Femur (tissue), 1 donor: ENCODE measurements at regions not wholly inside any gene's neighbourhood (a gene's known extent, or its start where the extent isn't known, plus 50 kb on each side); places are given as distances from the start of the nearest gene placed in this dataset.

Experiments
- DNase-seq: peaks from one replicate; pipeline ENCODE4 v3.0.0-alpha.2; 2017

GRCh38 chr2:220673151-220673874 is 898.8 kb downstream of the EPHA4 start:
- no peak for DNase-seq

DNA sequence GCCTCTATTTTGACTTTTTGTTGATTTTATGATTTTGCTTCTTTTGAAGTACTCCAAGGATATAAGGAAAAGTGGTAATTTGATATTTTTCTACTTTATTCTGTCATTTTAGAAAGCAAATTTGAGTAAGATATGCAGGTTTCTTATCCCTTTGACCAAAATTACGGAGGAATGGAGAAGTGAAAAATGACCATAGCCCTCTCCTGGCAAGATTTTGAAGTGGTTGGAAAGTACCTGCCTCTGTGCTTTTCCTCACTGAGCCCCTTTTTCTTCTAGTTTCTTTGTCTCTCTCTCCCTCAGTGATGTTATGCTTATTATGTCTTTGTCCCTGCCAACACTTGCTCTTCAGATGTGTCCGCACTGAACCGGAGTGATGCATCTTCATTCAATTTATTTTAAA is 898.1 kb downstream of the EPHA4 start:
- no peak for DNase-seq

- no peak for DNase-seq
These were observed 895.4 kb downstream of the EPHA4 start for GRCh38 chr2:220676695-220677094.

DNA sequence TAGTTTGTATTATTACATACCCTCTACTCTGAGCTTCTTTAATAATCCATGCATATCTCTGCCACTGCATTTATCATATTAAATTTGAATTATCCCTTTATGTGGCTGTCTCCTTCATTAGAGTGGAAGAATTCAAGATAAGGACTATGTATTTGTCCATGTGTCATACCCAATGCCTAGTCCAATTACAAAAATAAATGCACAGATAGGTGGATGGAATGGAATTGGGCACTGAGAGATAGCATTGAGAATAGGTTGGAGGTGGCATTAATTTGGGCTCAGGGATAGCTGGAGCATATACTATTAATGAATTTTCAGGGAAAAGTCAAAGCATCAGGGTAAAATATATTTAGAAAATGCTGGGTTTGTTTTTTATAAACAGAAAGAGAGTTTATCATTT is 893.2 kb downstream of the EPHA4 start:
- no peak for DNase-seq

GRCh38 chr2:220682616-220683015 is 889.5 kb downstream of the EPHA4 start:
- no peak for DNase-seq

DNA sequence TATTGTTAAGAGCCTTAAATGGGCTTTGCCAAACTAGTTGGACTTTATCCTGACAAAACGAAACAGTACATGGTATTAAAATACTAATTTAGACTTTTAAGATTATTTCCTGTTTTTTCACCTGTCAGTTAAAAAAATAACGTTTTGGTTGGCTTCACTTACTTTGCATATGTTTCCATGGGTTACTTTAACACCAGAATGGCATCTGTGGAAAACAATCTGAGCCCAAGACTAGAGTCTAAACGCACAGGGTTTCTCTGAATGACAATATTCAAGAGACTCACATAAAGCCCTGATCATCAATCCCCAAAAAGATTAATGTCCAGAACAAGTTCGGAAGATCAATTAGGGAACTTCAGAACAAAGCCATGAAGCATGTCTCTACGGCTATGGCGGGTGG is 888.0 kb downstream of the EPHA4 start:
- no peak for DNase-seq

DNA sequence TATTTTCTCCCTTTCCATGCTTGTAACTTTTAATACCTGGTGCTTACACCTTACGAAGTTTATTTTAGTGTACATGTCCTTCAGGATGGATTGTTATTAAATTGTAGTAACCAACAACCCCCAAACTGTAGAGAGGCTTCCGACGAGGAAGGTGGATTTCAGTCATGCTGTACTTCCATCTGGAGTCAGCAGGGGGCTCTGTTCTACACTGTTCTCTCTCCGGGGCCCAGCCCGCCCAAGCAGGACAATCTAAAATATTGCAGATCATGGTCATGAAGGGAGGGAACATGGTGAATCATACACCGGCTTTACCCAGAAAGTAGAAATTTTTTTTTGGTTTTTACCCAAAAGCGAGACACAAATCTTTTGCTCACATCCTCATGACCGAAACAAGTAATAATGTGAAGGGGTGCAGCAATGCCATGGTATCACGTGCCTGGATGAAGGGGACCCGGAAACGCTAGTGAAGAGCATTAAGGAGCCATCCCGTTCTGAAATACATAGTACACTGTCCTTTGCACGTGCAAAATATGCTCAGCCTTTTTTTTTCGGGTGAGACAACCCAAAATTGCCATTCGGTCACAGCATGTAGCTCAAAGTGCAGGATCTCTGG is 884.8 kb downstream of the EPHA4 start:
- peak; percentile 76 for DNase-seq

DNA sequence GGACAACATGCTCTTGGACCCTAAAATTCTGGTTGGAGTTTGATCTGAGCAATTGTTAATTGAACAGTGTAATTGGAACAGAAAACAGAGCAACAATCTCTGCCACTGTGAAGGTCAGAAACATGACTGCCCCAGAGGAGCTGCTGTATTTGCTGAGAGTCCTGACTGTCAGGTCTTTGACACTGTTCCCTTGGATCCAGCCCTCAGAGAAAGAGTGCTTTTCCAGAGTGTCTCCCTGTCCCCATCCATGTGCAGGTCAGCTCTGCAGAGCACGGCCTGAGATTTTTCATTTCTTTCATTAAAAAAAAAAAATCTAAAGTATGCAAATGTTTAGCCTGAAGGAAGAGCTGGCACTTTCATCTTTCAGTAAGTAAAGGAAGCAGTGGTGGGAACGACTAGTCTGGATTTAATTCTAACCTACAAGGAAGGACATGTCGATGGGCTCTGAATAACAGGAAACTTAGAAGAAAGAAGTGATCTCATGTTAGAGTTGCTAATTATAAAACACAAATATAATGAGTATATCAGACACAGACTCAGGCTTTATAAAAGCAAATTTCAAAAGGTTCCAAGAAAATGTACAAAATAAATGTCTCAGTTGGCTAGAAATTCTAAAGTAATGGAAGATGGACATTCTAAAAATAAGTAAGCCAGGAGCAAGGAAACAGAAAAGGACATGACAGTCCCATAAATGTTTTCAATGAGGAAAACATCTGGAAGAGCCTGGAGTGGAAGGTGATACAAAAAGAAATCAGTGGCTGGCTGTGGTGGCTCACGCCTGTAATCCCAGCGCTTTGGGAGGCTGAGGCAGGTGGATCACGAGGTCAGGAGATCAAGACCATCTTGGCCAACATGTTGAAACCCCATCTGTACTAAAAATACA is 876.5 kb downstream of the EPHA4 start:
- DNase-seq = no peak

GRCh38 chr2:220696280-220696669 is 875.8 kb downstream of the EPHA4 start:
- no peak for DNase-seq

GRCh38 chr2:220697011-220697410 is 875.1 kb downstream of the EPHA4 start:
- no peak for DNase-seq

DNA sequence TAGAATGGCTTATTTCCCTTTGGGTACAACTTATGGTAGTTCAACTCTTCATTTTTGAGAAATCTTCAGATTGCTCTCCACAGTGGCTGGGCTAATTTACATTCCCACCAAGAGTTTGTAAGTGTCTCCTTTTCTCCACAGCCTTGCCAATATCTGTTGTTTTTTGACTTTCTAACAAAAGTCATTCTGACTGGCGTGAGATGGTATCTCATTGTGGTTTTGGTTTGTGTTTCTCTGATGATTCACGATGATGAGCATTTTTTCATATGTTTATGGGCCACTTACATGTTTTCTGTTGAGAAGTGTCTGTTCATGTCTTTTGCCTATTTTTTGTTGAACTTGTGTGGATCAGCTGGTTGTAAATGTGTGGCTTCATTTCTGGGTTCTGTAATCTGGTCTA is 871.0 kb downstream of the EPHA4 start:
- DNase-seq = no peak

GRCh38 chr2:220703279-220703678 is 868.8 kb downstream of the EPHA4 start:
- DNase-seq = no peak

DNA sequence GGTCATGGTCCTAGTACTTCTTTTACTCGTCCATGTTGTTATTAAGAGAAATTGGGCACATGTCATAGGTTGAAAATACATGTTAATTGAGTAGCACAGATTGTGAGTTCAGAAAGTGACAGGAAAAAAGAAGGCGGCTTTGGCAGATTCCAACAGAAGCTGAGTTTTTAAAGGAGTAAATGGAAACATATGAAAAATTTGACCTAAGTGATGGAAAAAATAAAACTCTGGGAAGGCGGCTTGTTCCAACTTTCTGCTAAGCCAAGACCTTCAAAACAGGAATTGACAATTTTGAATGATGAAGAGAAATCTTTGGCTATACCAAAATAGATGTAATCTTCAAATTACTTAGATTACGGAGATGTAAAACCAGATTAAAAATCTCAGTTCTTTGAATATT is 868.0 kb downstream of the EPHA4 start:
- no peak for DNase-seq

DNA sequence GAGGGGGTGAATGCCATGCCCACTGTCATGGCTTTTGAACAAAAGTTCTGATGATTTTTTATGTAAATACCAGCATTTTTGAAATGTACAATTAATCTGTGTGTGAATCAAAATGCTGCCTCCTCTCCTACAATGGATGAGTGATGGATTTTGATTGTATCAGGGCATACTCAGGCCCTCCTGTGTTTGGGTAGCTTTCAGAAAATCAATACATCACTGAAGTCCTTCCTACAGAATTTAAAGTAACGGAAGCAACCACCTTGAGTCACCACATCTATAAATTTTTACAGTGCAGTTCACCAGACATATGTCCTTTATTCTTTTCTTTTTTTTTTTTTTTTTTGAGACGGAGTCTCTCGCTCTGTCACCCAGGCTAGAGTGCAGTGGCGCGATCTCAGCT is 867.3 kb downstream of the EPHA4 start:
- no peak for DNase-seq

DNA sequence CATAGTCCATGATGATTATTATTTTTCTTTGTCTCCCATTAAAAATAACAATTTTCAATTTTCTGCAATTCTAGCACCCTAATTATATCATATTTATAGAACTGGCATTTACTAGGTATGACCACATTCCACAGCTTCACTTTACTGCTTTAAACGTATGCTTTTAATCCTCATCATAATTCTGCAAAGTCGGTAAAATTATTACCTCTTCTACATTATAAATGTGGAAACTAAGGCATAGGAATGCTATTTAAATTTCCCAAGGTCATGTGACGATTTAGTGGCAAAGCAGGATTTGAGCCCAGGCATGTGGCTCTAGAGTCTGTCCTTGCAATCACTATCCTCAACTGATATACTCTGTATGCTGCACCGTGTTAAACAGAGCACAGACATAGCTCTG is 866.4 kb downstream of the EPHA4 start:
- DNase-seq = no peak

DNA sequence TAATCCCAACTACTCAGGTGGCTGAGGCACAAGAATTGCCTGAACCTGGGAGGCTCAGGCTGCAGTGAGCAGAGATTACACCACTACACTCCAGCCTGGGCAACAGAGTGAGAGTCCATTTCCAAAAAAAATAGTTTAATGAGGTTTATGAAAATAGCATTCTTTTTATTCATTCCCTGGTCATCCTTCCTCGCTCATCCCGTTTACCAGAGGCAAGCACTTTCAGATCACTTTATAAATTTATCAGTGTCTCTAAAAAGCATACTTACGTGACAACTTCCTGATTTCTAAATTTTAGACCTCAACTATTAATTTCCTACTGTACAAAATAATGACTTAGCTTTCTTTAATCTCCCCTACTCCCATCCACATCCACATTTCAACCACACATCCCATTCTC is 864.8 kb downstream of the EPHA4 start:
- DNase-seq = no peak

DNA sequence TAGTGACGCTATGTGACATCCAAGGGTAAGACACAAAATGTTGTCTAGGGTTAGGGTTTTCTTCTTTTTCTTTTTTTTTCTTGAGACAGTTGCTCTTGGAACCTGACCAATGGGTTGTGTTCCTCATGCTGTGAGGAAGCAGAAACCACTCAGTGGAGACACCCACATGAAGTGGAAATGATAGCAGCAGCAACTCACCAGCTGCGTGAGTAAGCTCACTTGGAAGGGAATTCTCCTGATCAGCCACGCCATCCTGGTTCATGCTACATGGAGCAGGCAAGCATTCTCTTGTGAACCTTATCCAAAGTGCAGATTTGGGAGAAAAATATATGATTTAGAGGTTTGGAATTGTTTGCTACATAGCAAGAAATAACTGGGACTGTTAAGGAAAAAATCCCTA is 863.7 kb downstream of the EPHA4 start:
- DNase-seq = no peak

DNA sequence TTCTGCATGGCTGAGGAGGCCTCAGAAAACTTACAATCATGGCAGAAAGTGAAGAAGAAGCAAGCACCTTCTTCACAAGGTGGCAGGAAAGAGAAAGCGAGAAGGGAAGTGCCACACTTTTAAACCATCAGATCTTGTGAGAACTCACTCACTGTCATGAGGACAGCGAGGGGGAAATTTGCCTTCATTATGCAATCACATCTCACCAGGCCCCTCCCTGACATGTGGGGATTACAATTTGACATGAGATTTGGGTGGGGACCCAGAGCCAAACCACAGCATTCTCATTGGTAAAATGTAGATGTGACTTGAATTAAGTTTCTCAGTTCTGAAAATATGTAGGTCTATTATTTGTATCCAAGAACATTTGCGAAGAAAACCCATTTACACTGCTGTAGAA is 854.8 kb downstream of the EPHA4 start:
- no peak for DNase-seq

GRCh38 chr2:220736778-220737177 is 835.3 kb downstream of the EPHA4 start:
- DNase-seq = no peak

GRCh38 chr2:220743203-220743602 is 828.9 kb downstream of the EPHA4 start:
- no peak for DNase-seq

DNA sequence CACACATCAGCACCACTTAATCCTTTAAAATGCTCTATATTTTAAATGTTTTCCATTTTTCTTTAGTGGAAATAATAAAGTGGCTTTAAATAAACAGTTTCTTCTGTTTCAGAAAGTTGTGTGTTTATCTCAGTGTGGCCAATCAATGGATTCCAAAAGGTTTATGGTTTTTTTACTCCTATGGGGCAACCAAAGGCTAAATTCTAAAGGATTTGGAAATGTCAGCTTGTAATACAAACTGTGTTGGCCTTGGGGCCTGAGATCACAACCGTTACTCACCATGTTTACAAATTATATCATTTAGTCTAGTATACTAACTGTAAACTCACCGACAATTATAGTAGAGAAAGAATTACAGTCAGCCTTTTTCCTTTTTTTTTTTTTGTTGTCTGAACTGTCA is 827.2 kb downstream of the EPHA4 start:
- DNase-seq = no peak

GRCh38 chr2:220745682-220746081 is 826.4 kb downstream of the EPHA4 start:
- no peak for DNase-seq

DNA sequence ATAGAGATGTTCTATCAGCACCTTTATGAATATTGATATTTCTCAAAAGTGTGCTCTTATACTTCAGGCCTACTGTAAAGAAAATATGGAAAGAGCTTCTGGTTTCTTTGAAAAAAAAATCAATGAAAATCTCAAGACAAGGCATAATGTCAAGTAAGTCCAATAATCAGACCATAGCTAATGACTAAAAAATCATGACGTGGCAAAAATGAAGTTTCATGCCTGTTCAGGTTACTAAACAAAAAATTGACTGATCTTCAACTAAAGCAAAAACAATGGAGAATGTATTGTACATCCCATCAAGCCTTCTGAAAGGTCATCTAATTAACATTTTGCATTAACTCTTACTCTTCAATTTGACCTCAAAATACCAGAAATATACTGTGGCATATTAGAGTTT is 824.4 kb downstream of the EPHA4 start:
- DNase-seq = no peak

DNA sequence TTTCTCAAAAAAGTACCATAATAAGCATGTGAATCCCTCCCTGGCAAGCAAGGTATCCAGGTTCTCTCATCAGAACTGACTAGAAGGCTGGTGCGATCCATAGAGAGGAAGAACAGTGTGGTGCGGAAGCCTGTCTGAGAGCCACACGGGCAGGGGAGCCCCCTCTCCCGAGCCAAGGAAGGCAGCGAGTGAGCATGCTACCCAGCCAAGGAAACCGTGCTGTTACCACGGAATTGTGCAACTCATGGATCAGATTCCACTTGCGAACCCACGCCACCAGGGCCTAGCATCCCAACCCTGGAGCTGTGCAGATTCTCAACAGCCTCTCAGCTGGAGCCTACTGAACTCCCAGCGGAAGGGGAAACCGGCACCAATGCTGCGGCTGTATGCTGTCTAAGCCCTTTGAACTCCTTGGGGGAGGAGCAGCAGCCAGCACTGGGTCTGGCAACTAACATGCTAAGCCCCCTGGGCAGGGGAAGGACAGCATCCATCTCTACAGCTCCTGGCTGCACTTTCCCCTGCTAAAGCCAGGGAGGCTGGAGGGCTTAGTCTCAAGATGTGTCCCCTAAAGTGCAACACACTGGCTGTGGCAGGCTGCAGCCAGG is 823.1 kb downstream of the EPHA4 start:
- DNase-seq = no peak
